Small intestine (tissue), 7 donors: ENCODE measurements at regions not wholly inside any gene's neighbourhood (a gene's known extent, or its start where the extent isn't known, plus 50 kb on each side); places are given as distances from the start of the nearest gene placed in this dataset.

ENCODE experiments used
- DNase-seq, 2 donors: peaks; one replicate each; pipeline versions ENCODE4 v3.0.0 to v3.0.0-alpha.2; 2013
- FAIRE-seq: peaks from 2 replicates; lab custom pipeline; 2012; peaks lifted over from hg19 to GRCh38; lab: Jason Lieb, UNC
- H3K27ac ChIP-seq, 3 donors: one replicate each; pipeline ENCODE4 v1.5.1; 2013; ENCODE audit warnings: low read length in 2 of 3, mild to moderate bottlenecking in 2 of 3, control low read depth in 1 of 3, inconsistent platforms in 1 of 3, low read depth in 1 of 3, moderate library complexity in 1 of 3
- H3K27me3 ChIP-seq, 3 donors: one replicate each; pipeline ENCODE4 v1.6.1; 2013; ENCODE audit warnings: low read length in 3 of 3, inconsistent platforms in 1 of 3; ENCODE audit not compliant: control insufficient read depth in 3 of 3, insufficient read depth in 3 of 3
- H3K36me3 ChIP-seq, 3 donors: one replicate each; pipeline ENCODE4 v1.6.1; 2013; ENCODE audit warnings: low read length in 3 of 3, inconsistent platforms in 1 of 3, low read depth in 1 of 3, mild to moderate bottlenecking in 1 of 3, moderate library complexity in 1 of 3; ENCODE audit not compliant: control insufficient read depth in 3 of 3, insufficient read depth in 2 of 3
- H3K4me1 ChIP-seq, 3 donors: one replicate each; pipeline ENCODE4 v1.6.1; 2013; ENCODE audit warnings: low read length in 2 of 3, inconsistent platforms in 1 of 3, low read depth in 1 of 3, mild to moderate bottlenecking in 1 of 3, moderate library complexity in 1 of 3; ENCODE audit not compliant: control insufficient read depth in 3 of 3, insufficient read depth in 2 of 3
- H3K4me3 ChIP-seq, 3 donors: one replicate each; pipeline ENCODE4 v1.5.1; 2013; ENCODE audit warnings: low read length in 3 of 3, control low read depth in 1 of 3, inconsistent platforms in 1 of 3, low read depth in 1 of 3, mild to moderate bottlenecking in 1 of 3, moderate library complexity in 1 of 3
- H3K9me3 ChIP-seq, 2 donors: one replicate each; pipeline ENCODE4 v1.6.1; 2013; ENCODE audit warnings: low read depth in 1 of 2, low read length in 1 of 2; ENCODE audit not compliant: control insufficient read depth in 2 of 2, insufficient read depth in 1 of 2
- WGBS, 3 donors: extraction: QIAGEN DNeasy Blood & Tissue Kit; methylation state at CpG; one replicate each; pipeline ENCODE4 v1.1.7; 2013; 5-methylcytosine and 5-hydroxymethylcytosine counted together
- donor health status: healthy with polysubstance abuse.
- donor health status: control.
- donor health status: control.
- donor health status: Bipolar disorder and iron deficiency.
- donor health status: healthy.

DNA sequence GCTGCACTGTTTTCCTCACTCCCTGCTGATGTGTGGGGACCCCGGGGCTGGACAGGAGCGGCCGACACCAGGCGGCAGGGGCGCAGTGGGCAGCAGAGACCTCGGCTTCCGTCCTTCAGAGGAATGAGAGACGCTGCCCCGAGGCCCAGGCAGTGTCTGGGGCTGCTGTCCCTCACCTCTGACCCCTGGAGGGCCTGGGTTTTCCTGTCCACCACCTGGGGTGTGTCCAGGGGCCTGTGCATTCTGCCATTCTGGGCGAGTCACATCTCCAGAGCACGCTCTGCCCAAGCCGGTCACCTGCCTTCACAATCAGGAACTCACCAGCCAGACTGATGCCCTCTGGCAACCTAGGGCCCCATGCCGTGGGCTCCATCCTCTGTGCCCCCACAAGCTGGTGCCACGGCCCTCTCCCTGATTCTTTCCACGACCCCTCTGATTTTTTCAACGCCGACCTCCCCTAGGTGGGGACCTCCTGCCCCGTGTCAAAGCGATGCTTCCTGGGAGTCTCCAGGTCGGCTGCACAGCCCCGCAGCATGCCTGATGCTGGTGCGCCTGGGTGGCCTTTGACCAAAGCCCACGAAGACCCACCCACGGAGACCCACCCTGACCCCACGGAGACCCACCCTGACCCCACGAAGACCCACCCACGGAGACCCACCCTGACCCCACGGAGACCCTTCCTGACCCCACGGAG, 53.7 kb upstream of the CFAP46 start:
- FAIRE-seq (no peak), DNase-seq (no peak)
- 66 to 85% (median 72%) methylated on average over 26 to 29 of the region's 29 CpGs for WGBS, 3 donors
- peaks cover 0 to 1% of the 10 kb centered on the region in 2 donors for H3K9me3 ChIP-seq
- H3K4me3 ChIP-seq, result no peak overlapping the region
- H3K27me3 ChIP-seq, result no peaks in the 10 kb centered on the region
- no peaks in the 10 kb centered on the region for H3K4me1 ChIP-seq
- H3K36me3 ChIP-seq, result no peaks in the 10 kb centered on the region
- H3K27ac ChIP-seq, result no peak overlapping the region

DNA sequence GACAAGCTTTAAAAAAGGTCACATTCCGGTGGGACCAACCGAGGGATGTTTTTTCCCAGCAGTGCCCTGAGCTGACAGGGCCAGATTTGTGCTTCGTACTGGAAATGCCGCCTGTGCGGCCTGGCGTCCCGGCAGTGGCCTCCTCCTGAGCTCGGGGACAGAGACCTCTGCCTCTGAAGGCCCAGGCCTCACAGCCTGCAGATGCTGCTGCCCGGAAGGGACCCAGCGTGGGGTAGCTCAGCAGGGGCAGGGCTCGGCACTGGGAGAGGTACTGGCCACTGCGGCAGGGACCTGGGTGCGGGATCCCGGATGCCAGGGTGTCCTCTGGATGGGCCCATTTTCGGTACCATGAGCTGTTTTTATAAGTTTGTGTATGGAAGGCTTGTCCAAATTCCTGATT, 52.4 kb upstream of the CFAP46 start:
- no peaks in the 10 kb centered on the region for H3K36me3 ChIP-seq
- peaks cover 0 to 1% of the 10 kb centered on the region in 2 donors for H3K9me3 ChIP-seq
- DNase-seq, result no peak
- 83 to 86% (median 83%) methylated on average over 15 of the region's 15 CpGs for WGBS, 3 donors
- no peak overlapping the region for H3K4me3 ChIP-seq
- H3K27me3 ChIP-seq, result no peaks in the 10 kb centered on the region
- H3K4me1 ChIP-seq, result no peaks in the 10 kb centered on the region
- no peak overlapping the region for H3K27ac ChIP-seq
- no peak for FAIRE-seq

DNA sequence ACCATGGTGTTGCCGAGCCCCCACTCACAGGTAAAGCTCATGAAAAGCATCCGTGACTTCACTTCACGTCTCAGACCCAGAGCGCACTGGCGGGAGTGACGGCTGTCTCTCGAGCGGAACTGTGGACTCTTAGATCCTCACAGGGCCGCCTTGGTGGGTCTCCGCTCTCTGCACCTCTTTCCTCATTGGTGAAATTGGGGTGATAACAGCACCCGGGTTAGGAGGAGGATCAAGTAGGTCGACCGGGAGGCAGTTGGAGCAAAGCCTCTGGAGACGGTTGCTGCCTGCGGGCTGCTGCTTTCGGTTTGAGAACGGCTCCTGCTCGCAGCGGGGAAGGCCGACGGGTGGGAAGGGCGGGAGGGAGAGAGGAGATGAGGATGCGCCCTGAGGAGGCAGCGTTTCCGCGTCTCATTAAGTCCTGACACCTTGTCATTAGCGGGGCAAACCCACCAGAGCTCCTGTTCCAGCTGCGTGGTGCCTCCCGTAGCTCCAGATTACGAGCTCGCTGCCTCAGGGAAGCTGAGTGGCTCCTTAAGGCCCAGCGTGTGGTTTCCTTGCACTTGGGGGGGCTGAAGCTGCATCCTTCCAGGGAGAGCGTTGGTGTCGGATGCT, 51.9 kb upstream of the CFAP46 start:
- 47 to 57% (median 56%) methylated on average over 33 to 34 of the region's 34 CpGs for WGBS, 3 donors
- peaks cover 0 to 1% of the 10 kb centered on the region in 2 donors for H3K9me3 ChIP-seq
- H3K4me3 ChIP-seq, result no peak overlapping the region
- H3K36me3 ChIP-seq, result no peaks in the 10 kb centered on the region
- no peaks in the 10 kb centered on the region for H3K4me1 ChIP-seq
- DNase-seq (no peak), FAIRE-seq (no peak)
- H3K27me3 ChIP-seq, result no peaks in the 10 kb centered on the region
- no peak overlapping the region for H3K27ac ChIP-seq

DNA sequence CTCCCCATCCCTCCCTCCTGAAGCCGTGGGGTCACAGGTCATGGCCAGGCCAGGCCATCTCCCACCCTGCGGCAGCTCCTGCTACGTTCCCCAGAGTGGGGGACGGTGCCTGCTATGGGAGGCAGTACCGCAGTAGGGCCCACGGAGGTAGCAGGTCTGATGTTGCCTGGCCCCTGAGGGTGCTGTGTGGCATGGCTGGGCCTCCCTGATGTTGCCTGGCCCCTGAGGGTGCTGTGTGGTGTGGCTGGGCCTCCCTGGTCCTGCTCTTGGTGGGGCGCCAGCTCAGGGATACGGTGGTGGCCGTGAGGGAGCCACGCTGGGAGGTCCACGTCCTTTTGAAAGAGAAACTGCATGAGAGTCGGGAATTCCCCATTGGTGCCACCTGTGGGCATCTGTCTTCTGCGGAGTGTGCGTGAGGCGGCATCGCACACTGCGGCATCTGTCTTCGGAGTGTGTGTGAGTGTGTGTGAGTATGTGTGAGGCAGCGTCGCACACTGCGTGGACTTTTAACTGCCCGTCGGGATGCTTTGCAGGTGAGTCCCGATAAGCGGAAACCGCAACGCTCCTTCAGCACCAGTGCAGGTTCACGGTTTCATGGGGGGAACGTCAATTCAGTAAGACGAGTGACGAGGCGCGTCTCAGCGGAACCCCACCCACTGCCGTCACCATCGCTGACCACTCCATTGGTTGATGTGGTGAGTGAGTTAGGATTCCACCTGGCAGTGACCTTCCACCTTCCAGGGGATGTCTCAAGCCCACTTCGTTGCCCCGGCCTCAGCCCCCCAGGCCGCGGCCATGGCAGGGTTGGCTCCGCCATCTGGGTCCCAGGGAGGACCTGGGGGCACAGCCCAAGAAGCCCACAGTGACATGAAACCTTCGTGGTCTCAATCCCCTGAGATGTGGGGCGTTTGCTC, 51.2 kb upstream of the CFAP46 start:
- H3K27me3 ChIP-seq, result no peaks in the 10 kb centered on the region

DNA sequence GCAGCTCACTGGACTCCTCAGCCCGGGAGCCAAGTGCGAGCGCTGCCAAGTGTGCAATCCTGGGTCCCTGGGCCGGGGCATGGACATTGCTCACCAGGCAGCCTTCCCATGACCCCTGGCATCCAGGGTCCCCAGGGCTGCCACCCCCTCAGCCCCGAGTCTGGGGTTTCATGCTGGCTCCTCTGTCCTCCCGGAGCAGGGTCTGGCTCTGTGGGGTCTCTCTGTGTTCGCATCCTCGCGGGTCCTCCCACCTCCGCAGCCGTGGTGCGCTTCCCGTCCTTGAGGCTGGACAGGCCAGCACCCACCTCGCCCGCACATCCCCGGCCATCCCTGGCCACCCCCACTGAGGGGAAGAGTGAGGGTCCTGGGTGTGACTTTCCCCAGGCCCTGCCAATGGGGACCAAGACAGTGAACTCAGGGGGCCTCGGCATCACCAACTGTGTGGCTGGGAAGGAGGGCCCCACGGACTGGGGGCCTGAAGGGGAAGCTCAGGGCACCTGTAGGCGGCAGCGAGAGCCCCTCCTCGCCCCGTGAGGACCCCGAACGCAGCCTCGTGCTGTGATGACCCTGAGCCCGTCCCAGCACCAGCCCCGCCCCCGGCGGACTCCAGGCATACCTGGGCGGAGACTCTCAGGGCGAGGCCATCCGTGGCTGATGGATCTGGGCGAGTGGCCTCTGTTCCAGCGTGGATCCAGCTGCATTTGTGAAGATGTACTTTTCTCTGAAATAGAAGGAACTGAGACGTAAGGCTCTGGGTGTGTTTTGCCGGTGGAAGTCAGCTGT, 50.3 kb upstream of the CFAP46 start:
- no peaks in the 10 kb centered on the region for H3K36me3 ChIP-seq
- FAIRE-seq (no peak), DNase-seq (no peak)
- H3K4me1 ChIP-seq, result no peaks in the 10 kb centered on the region
- no peak overlapping the region for H3K27ac ChIP-seq
- no peak overlapping the region for H3K4me3 ChIP-seq
- H3K9me3 ChIP-seq, result peaks cover 0 to 1% of the 10 kb centered on the region in 2 donors
- WGBS, 3 donors, result 61 to 78% (median 66%) methylated on average over 33 to 36 of the region's 36 CpGs
- no peaks in the 10 kb centered on the region for H3K27me3 ChIP-seq

More for the DNA sequence above, 51.2 kb upstream of the CFAP46 start:
- Histone ChIP-seq H3K9me3 (peaks cover 0 to 1% of the 10 kb centered on the region in 2 donors), H3K27ac (no peak overlapping the region), H3K4me3 (no peak overlapping the region), H3K4me1 (no peaks in the 10 kb centered on the region), H3K36me3 (no peaks in the 10 kb centered on the region)
- DNase-seq (no peak), FAIRE-seq (no peak)
- 86 to 92% (median 86%) methylated on average over 40 to 43 of the region's 43 CpGs for WGBS, 3 donors
